ENCODE measurements at regions not wholly inside any gene's neighbourhood (a gene's known extent, or its start where the extent isn't known, plus 50 kb on each side); places are given as distances from the start of the nearest gene placed in this dataset.

DNA sequence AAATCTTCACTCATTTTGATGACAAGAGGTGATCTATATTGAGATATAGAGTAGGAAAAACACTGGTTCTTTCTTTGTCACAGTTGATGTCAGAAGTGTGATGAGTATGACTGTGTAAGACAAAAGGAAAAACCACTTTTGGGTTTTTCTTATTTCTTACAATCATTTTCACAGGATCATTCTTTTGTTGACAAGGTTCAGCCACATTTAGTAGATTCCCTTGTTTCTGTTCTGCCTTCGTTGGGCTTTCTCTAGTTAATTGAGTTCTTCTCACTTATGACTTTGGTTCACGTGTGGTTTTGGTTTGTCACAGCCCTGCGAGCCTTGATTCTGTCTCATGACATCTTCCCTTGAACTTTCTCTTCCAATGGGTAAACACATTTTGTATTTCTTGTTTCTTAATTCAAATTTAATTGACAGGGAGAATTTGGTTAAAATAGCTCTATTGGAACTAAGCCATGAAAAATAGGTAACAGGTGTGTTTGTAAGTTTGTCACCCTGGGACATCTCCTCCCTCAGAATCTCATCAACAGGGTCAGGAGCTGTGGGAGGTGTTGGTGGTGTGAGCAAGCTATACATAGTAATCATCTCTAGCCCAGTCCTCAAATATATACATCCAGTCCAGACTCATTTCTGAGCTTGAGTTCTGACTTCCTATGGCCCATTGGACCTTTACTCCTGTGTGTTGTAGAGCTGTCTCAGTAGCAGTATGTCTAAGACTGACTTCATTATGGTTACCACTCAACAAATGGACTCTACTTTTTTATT is 255.3 kb downstream of the BMP4 start:
- Histone ChIP-seq H3K27ac (ENCODE audit: low read depth, low read length) (no peak overlapping the region), H3K4me3 (ENCODE audit: low read length) (no peak overlapping the region), H3K9me2 (replicated peaks; ENCODE audit: control insufficient read depth, low read length) (no peaks in the 10 kb centered on the region), H3F3A (ENCODE audit: control insufficient read depth, insufficient read depth) (no peaks in the 10 kb centered on the region), H3K4me2 (ENCODE audit: low read length) (no peak overlapping the region), H3K79me2 (ENCODE audit: control insufficient read depth, low read length) (no peaks in the 10 kb centered on the region), H3K27me3 (ENCODE audit: control insufficient read depth, low read length) (no peaks in the 10 kb centered on the region), H4K20me1 (ENCODE audit: control insufficient read depth, insufficient read depth, low read depth, low read length) (no peaks in the 10 kb centered on the region), H3K4me1 (ENCODE audit: control insufficient read depth, low read length) (no peaks in the 10 kb centered on the region), H3K36me3 (ENCODE audit: control insufficient read depth, low read length) (no peaks in the 10 kb centered on the region), H3K9me3 (ENCODE audit: control insufficient read depth, insufficient read depth, low read length) (no peaks in the 10 kb centered on the region)
- TF ChIP-seq, protein P1, sequence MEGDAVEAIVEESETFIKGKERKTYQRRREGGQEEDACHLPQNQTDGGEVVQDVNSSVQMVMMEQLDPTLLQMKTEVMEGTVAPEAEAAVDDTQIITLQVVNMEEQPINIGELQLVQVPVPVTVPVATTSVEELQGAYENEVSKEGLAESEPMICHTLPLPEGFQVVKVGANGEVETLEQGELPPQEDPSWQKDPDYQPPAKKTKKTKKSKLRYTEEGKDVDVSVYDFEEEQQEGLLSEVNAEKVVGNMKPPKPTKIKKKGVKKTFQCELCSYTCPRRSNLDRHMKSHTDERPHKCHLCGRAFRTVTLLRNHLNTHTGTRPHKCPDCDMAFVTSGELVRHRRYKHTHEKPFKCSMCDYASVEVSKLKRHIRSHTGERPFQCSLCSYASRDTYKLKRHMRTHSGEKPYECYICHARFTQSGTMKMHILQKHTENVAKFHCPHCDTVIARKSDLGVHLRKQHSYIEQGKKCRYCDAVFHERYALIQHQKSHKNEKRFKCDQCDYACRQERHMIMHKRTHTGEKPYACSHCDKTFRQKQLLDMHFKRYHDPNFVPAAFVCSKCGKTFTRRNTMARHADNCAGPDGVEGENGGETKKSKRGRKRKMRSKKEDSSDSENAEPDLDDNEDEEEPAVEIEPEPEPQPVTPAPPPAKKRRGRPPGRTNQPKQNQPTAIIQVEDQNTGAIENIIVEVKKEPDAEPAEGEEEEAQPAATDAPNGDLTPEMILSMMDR (IDR thresholded peaks at IDR 0.05; ENCODE audit: low read depth, low read length, poor library complexity, severe bottlenecking), result no peak
- TF ChIP-seq EZH2phosphoT487 (IDR thresholded peaks at IDR 0.05; ENCODE audit: borderline replicate concordance, low read length), result no peak

DNA sequence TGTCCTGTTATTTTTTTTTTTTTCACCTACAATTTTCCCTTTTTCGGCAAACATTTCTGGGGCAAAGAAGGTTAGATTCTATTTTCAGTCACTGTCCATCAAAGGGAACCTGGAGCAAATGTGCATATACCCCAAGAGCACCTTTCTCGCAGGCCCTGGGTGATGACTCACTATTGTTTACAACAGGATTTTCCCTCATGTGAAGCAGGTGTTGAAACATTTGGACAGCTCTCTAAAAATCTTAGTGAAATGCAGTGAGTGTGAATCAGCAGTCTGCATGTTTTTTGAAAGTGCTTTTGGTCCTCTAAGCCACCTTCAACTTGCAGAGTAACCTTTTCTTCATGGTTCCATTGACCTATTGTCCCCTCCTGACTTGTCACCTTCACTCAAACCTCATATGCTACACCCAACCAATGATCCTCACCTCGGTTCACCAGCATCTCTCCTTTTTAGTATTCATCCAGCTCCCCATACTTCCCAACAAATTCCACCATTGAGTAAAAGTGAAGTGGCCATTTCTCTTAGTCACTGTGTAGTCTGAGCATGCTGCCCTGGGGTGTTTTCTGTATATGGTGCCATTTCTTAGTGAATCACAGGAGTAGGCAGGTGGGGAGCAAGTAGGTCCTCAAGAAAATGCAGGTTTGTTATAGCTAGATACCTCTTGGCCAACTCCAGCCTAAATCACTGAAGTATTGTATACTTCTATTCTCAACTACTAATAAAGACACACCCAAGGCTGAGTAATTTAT is 260.2 kb downstream of the BMP4 start:
- Histone ChIP-seq H3F3A (ENCODE audit: control insufficient read depth, insufficient read depth) (no peaks in the 10 kb centered on the region), H3K9me2 (replicated peaks; ENCODE audit: control insufficient read depth, low read length) (no peaks in the 10 kb centered on the region), H3K4me1 (ENCODE audit: control insufficient read depth, low read length) (no peaks in the 10 kb centered on the region), H3K4me3 (ENCODE audit: low read length) (no peak overlapping the region), H3K27me3 (ENCODE audit: control insufficient read depth, low read length) (0 out of 2 replicates have a peak, but pooled peaks cover 2% of the 10 kb centered on the region), H3K79me2 (ENCODE audit: control insufficient read depth, low read length) (no peaks in the 10 kb centered on the region), H3K36me3 (ENCODE audit: control insufficient read depth, low read length) (no peaks in the 10 kb centered on the region), H4K20me1 (ENCODE audit: control insufficient read depth, insufficient read depth, low read depth, low read length) (no peaks in the 10 kb centered on the region), H3K27ac (ENCODE audit: low read depth, low read length) (no peak overlapping the region), H3K4me2 (ENCODE audit: low read length) (no peak overlapping the region), H3K9me3 (ENCODE audit: control insufficient read depth, insufficient read depth, low read length) (no peaks in the 10 kb centered on the region)
- TF ChIP-seq, protein P1 (IDR thresholded peaks at IDR 0.05; ENCODE audit: low read depth, low read length, poor library complexity, severe bottlenecking), result no peak
- no peak for TF ChIP-seq EZH2phosphoT487 (IDR thresholded peaks at IDR 0.05; ENCODE audit: borderline replicate concordance, low read length)

DNA sequence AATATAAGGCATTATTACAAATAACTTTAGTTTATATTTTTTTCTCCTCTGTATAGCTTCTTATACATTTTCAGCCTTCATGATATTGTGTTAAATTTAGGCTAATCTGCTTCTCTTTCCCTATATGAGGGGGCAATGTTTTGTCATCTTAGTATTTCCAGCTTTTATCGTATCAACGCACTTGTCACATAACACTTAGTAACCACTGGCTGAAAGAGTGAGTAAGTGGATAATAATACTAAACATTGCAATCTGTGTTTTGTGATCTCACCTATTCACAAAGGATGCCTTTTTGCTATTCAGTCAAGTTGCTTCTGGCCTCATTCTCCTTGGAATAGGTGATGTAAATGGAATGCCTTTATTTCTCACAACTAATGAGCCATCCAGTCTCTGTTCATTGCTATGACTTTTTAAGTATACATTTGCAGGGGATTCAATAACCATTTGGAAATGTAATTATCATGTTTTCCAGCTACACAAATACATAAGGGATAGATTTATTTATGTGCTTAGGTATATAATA is 260.9 kb downstream of the BMP4 start:
- Histone ChIP-seq H3K36me3 (ENCODE audit: control insufficient read depth, low read length) (no peaks in the 10 kb centered on the region), H3K27me3 (ENCODE audit: control insufficient read depth, low read length) (0 out of 2 replicates have a peak, but pooled peaks cover 2% of the 10 kb centered on the region), H3K4me2 (ENCODE audit: low read length) (no peak overlapping the region), H3F3A (ENCODE audit: control insufficient read depth, insufficient read depth) (no peaks in the 10 kb centered on the region), H3K9me2 (replicated peaks; ENCODE audit: control insufficient read depth, low read length) (no peaks in the 10 kb centered on the region), H4K20me1 (ENCODE audit: control insufficient read depth, insufficient read depth, low read depth, low read length) (no peaks in the 10 kb centered on the region), H3K4me3 (ENCODE audit: low read length) (no peak overlapping the region), H3K27ac (ENCODE audit: low read depth, low read length) (no peak overlapping the region), H3K4me1 (ENCODE audit: control insufficient read depth, low read length) (no peaks in the 10 kb centered on the region), H3K79me2 (ENCODE audit: control insufficient read depth, low read length) (no peaks in the 10 kb centered on the region), H3K9me3 (ENCODE audit: control insufficient read depth, insufficient read depth, low read length) (no peaks in the 10 kb centered on the region)
- no peak for TF ChIP-seq EZH2phosphoT487 (IDR thresholded peaks at IDR 0.05; ENCODE audit: borderline replicate concordance, low read length)
- TF ChIP-seq, protein P1 (IDR thresholded peaks at IDR 0.05; ENCODE audit: low read depth, low read length, poor library complexity, severe bottlenecking), result no peak

Measured in DOHH2 (cell line).